H9 (cell line): ENCODE measurements at regions not wholly inside any gene's neighbourhood (a gene's known extent, or its start where the extent isn't known, plus 50 kb on each side); places are given as distances from the start of the nearest gene placed in this dataset.

Experiments used
- DNase-seq: peaks from one replicate; pipeline ENCODE4 v3.0.0-alpha.2; 2017
- H2AFZ ChIP-seq: one replicate; pipeline ENCODE4 v1.6.1; 2013; ENCODE audit warnings: mild to moderate bottlenecking, low read length, control low read depth, moderate library complexity
- H2AK5ac ChIP-seq: 2 replicates; pipeline ENCODE4 v1.6.1; 2013; ENCODE audit warnings: low read length, control low read depth, mixed read lengths; ENCODE audit not compliant: insufficient read length
- H2BK120ac ChIP-seq: one replicate; pipeline ENCODE4 v1.6.1; 2013; ENCODE audit warnings: low read depth, mild to moderate bottlenecking, low read length, control low read depth, inconsistent platforms; ENCODE audit not compliant: poor library complexity, severe bottlenecking
- H2BK12ac ChIP-seq: 2 replicates; pipeline ENCODE4 v1.6.1; 2013; ENCODE audit warnings: low read length, control low read depth, mixed read lengths, low read depth; ENCODE audit not compliant: insufficient read length
- H2BK15ac ChIP-seq: 2 replicates; pipeline ENCODE4 v1.6.1; 2013; ENCODE audit warnings: low read depth, low read length, control low read depth
- H2BK20ac ChIP-seq: one replicate; pipeline ENCODE4 v1.6.1; 2013; ENCODE audit warnings: low read depth, mild to moderate bottlenecking, low read length, control low read depth, inconsistent platforms; ENCODE audit not compliant: poor library complexity, severe bottlenecking
- H2BK5ac ChIP-seq: 2 replicates; pipeline ENCODE4 v1.6.1; 2013; ENCODE audit warnings: low read length, control low read depth, mixed read lengths; ENCODE audit not compliant: insufficient read length
- H3K14ac ChIP-seq: 2 replicates; pipeline ENCODE4 v1.6.1; 2013; ENCODE audit warnings: low read length, control low read depth; ENCODE audit not compliant: insufficient read depth
- H3K18ac ChIP-seq: 2 replicates; pipeline ENCODE4 v1.6.1; 2013; ENCODE audit warnings: low read depth, mild to moderate bottlenecking, mixed read lengths, low read length, control low read depth; ENCODE audit not compliant: insufficient read length
- H3K23ac ChIP-seq: 2 replicates; pipeline ENCODE4 v1.6.1; 2013; ENCODE audit warnings: low read length, control low read depth, mixed read lengths, low read depth; ENCODE audit not compliant: insufficient read length
- H3K23me2 ChIP-seq: 2 replicates; pipeline ENCODE4 v1.6.1; 2013; ENCODE audit warnings: low read depth, mild to moderate bottlenecking, mixed read lengths, low read length, control low read depth; ENCODE audit not compliant: insufficient read length, poor library complexity, severe bottlenecking
- H3K27ac ChIP-seq: 2 replicates; pipeline ENCODE4 v1.5.1; 2013; ENCODE audit warnings: low read length, control low read depth, mixed read lengths, low read depth; ENCODE audit not compliant: insufficient read length
- H3K27me3 ChIP-seq: 2 replicates; pipeline ENCODE4 v1.6.1; 2013; ENCODE audit warnings: low read length, control low read depth, inconsistent platforms; ENCODE audit not compliant: insufficient read depth
- H3K4ac ChIP-seq: 2 replicates; pipeline ENCODE4 v1.6.1; 2013; ENCODE audit warnings: low read depth, mild to moderate bottlenecking, control low read depth, inconsistent platforms, low read length, moderate library complexity
- H3K4me1 ChIP-seq: 2 replicates; pipeline ENCODE4 v1.6.1; 2013; ENCODE audit warnings: low read length, control low read depth, inconsistent platforms; ENCODE audit not compliant: insufficient read depth
- H3K4me2 ChIP-seq: 2 replicates; pipeline ENCODE4 v1.6.1; 2013; ENCODE audit warnings: low read length, control low read depth, mixed read lengths; ENCODE audit not compliant: insufficient read length, insufficient read depth
- H3K56ac ChIP-seq: 2 replicates; pipeline ENCODE4 v1.6.1; 2013; ENCODE audit warnings: low read depth, mild to moderate bottlenecking, mixed read lengths, low read length, control low read depth; ENCODE audit not compliant: insufficient read length
- H3K79me1 ChIP-seq: 2 replicates; pipeline ENCODE4 v1.6.1; 2013; ENCODE audit warnings: low read depth, mild to moderate bottlenecking, moderate library complexity, low read length, control low read depth, inconsistent platforms; ENCODE audit not compliant: insufficient read depth, poor library complexity, severe bottlenecking
- H3K79me2 ChIP-seq: 2 replicates; pipeline ENCODE4 v1.6.1; 2013; ENCODE audit warnings: low read length, control low read depth, inconsistent platforms; ENCODE audit not compliant: insufficient read depth
- H3K9ac ChIP-seq: 2 replicates; pipeline ENCODE4 v1.6.1; 2013; ENCODE audit warnings: low read length, control low read depth, mixed read lengths; ENCODE audit not compliant: insufficient read length; ENCODE audit errors: extremely low read depth
- H3K9me3 ChIP-seq: one replicate; pipeline ENCODE4 v1.6.1; 2013; ENCODE audit warnings: low read depth, low read length, inconsistent platforms; ENCODE audit not compliant: control insufficient read depth
- H3T11ph ChIP-seq: one replicate; pipeline ENCODE4 v1.6.1; 2013; ENCODE audit warnings: mild to moderate bottlenecking, low read length, control low read depth, inconsistent platforms
- H4K20me1 ChIP-seq: one replicate; pipeline ENCODE4 v1.6.1; 2013; ENCODE audit not compliant: control insufficient read depth, insufficient read length, insufficient read depth
- H4K5ac ChIP-seq: 2 replicates; pipeline ENCODE4 v1.6.1; 2013; ENCODE audit warnings: low read depth, mild to moderate bottlenecking, mixed read lengths, low read length, control low read depth; ENCODE audit not compliant: insufficient read length
- H4K8ac ChIP-seq: replicated peaks from 2 replicates; pipeline ENCODE4 v1.6.1; 2013; ENCODE audit warnings: low read length, control low read depth, mixed read lengths, low read depth; ENCODE audit not compliant: insufficient read length
- H4K91ac ChIP-seq: 2 replicates; pipeline ENCODE4 v1.6.1; 2013; ENCODE audit warnings: low read depth, mild to moderate bottlenecking, moderate library complexity, mixed read lengths, low read length, control low read depth; ENCODE audit not compliant: insufficient read length
- H3K27ac Mint-ChIP-seq, 3 experiments: 2 replicates in 2 of 3; 3 replicates in 1 of 3; pipeline ENCODE4 v1.8.0; 2020 to 2021; ENCODE audit warnings: mixed read lengths in 3 of 3, mild to moderate bottlenecking in 1 of 3, moderate library complexity in 1 of 3
- H3K27me3 Mint-ChIP-seq: 2 replicates; pipeline ENCODE4 v1.8.0; 2021; ENCODE audit warnings: low read depth, mild to moderate bottlenecking, moderate library complexity, mixed read lengths
- H3K36me3 Mint-ChIP-seq, 3 experiments: 2 replicates in 2 of 3; 3 replicates in 1 of 3; pipeline ENCODE4 v1.8.0; 2020 to 2021; ENCODE audit warnings: low read depth in 3 of 3, mixed read lengths in 3 of 3; ENCODE audit not compliant: insufficient read depth in 1 of 3
- H3K4me1 Mint-ChIP-seq, 2 experiments: 2 replicates each; pipeline ENCODE4 v1.8.0; 2020; ENCODE audit warnings: mixed read lengths in 2 of 2
- H3K4me3 Mint-ChIP-seq, 2 experiments: 2 replicates in 1 of 2; 3 replicates in 1 of 2; pipeline ENCODE4 v1.8.0; 2020 to 2021; ENCODE audit warnings: mild to moderate bottlenecking in 2 of 2, mixed read lengths in 2 of 2, moderate library complexity in 1 of 2
- H3K9me3 Mint-ChIP-seq, 2 experiments: 2 replicates in 1 of 2; 3 replicates in 1 of 2; pipeline ENCODE4 v1.8.0; 2020; ENCODE audit warnings: mild to moderate bottlenecking in 2 of 2, mixed read lengths in 2 of 2, moderate library complexity in 1 of 2
- WGBS: extraction: QIAGEN DNeasy Blood & Tissue Kit; methylation state at CpG from one replicate; pipeline ENCODE4 v1.1.7; 2013; ENCODE audit warnings: missing lambda C conversion rate, low lambda C conversion rate, mixed read lengths; ENCODE audit not compliant: insufficient read length; ENCODE audit errors: extremely low coverage; 5-methylcytosine and 5-hydroxymethylcytosine counted together
- TF ChIP-seq, protein P1 (sequence below): fragments of 200-600 bp; sonication (generic); conservative IDR thresholded peaks from 3 replicates; pipeline ENCODE4 v1.8.0; 2021; ENCODE audit warnings: antibody characterized with exemption, mild to moderate bottlenecking

DNA sequence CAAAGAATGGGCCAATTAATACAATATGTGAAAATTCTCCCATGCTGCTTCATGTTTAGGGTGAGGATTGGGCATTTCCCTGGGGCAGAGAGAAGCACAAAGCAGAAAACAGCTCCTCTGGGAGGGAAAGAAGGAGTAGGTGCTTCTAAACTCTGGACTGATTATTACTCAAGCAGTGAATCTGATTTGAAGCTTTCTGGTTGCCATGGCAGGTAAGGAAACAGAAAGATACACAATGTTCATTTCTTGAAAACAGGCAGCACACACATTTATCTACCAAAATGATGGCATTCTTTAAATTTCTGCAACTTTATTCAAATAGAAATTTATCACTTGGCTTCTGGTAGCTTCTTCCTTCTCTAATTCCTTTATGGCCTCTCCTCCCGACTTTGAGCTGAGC lies 305.4 kb upstream of the CHD6 start:
- no peaks in the 10 kb centered on the region for H3K9me3 Mint-ChIP-seq
- Histone ChIP-seq H3K23me2 (no peaks in the 10 kb centered on the region), H3K56ac (no peak overlapping the region), H4K5ac (no peak overlapping the region), H3T11ph (no peak overlapping the region), H3K27ac (no peak overlapping the region), H2BK20ac (no peak overlapping the region), H3K79me1 (no peaks in the 10 kb centered on the region), H3K18ac (no peak overlapping the region), H2AFZ (no peak overlapping the region), H3K4me1 (no peaks in the 10 kb centered on the region), H3K79me2 (no peaks in the 10 kb centered on the region), H4K91ac (no peak overlapping the region), H3K14ac (no peak overlapping the region), H4K8ac (no peak overlapping the region), H3K27me3 (no peaks in the 10 kb centered on the region), H3K9ac (no peak overlapping the region), H2BK120ac (no peak overlapping the region), H2BK12ac (no peak overlapping the region), H2BK5ac (no peak overlapping the region), H3K4me2 (no peak overlapping the region), H3K4ac (no peak overlapping the region), H2BK15ac (no peak overlapping the region), H3K9me3 (no peaks in the 10 kb centered on the region), H2AK5ac (no peak overlapping the region), H4K20me1 (no peaks in the 10 kb centered on the region), H3K23ac (no peak overlapping the region)
- H3K27me3 Mint-ChIP-seq = peaks cover 2% of the 10 kb centered on the region; the same call in 1 of the 2 replicates
- H3K4me3 Mint-ChIP-seq = no peak overlapping the region
- no peak overlapping the region; a peak in 1 of 7 replicates for H3K27ac Mint-ChIP-seq
- DNase-seq = no peak
- TF ChIP-seq, protein P1, sequence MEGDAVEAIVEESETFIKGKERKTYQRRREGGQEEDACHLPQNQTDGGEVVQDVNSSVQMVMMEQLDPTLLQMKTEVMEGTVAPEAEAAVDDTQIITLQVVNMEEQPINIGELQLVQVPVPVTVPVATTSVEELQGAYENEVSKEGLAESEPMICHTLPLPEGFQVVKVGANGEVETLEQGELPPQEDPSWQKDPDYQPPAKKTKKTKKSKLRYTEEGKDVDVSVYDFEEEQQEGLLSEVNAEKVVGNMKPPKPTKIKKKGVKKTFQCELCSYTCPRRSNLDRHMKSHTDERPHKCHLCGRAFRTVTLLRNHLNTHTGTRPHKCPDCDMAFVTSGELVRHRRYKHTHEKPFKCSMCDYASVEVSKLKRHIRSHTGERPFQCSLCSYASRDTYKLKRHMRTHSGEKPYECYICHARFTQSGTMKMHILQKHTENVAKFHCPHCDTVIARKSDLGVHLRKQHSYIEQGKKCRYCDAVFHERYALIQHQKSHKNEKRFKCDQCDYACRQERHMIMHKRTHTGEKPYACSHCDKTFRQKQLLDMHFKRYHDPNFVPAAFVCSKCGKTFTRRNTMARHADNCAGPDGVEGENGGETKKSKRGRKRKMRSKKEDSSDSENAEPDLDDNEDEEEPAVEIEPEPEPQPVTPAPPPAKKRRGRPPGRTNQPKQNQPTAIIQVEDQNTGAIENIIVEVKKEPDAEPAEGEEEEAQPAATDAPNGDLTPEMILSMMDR = no peak
- no peaks in the 10 kb centered on the region for H3K4me1 Mint-ChIP-seq
- no peaks in the 10 kb centered on the region for H3K36me3 Mint-ChIP-seq
- WGBS = no CpG with 5 or more reads among the region's 1 CpG
